ENCODE measurements at regions not wholly inside any gene's neighbourhood (a gene's known extent, or its start where the extent isn't known, plus 50 kb on each side); places are given as distances from the start of the nearest gene placed in this dataset.
A peak's percentile ranks its signal among the peaks of the same experiment; 100 is the strongest.

DNA sequence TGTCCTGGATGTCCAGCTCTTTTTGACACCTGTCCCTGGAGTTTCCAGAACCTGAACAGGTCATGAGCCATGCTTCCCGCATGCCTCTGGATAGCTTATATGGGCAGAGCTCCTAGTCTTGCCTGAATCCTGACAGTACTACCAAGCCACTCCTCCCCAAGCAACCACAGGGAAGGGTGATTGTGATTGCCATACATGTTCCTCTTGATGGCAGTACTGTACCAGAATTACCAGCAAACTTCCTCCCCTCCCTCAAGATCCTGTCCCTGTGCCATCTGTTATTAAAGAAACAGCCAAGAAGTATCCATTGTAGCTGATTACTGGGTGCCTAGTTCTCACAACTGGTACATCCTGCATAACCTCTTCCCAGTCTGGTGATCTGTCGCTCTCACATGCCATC, 264.3 kb upstream of the AGTR2 start:
- no peak overlapping the region for H3K23ac ChIP-seq (ENCODE audit: insufficient read length, low read depth, low read length)
- H3K56ac ChIP-seq (ENCODE audit: insufficient read length, low read depth, low read length) = no peak overlapping the region
- no peak overlapping the region for H3T11ph ChIP-seq (ENCODE audit: low read length)

More for the DNA sequence above, 264.3 kb upstream of the AGTR2 start:
- Histone ChIP-seq H3K9me3 (ENCODE audit: control insufficient read depth, low read depth, low read length) (no peaks in the 10 kb centered on the region), H4K8ac (replicated peaks; ENCODE audit: insufficient read length, low read depth, low read length) (no peak overlapping the region), H2BK20ac (ENCODE audit: low read depth, low read length, poor library complexity, severe bottlenecking) (no peak overlapping the region), H2AK5ac (ENCODE audit: insufficient read length, low read length) (no peak overlapping the region), H3K4ac (ENCODE audit: low read depth, low read length) (no peak overlapping the region), H3K4me2 (ENCODE audit: insufficient read depth, insufficient read length, low read length) (no peak overlapping the region), H3K9ac (ENCODE audit: extremely low read depth, insufficient read length, low read length) (no peak overlapping the region), H3K27me3 (ENCODE audit: insufficient read depth, low read length) (no peaks in the 10 kb centered on the region), H2BK5ac (ENCODE audit: insufficient read length, low read length) (no peak overlapping the region), H3K23me2 (ENCODE audit: insufficient read length, low read depth, low read length, poor library complexity, severe bottlenecking) (no peaks in the 10 kb centered on the region), H2AFZ (ENCODE audit: low read length) (no peak overlapping the region), H2BK120ac (ENCODE audit: low read depth, low read length, poor library complexity, severe bottlenecking) (no peak overlapping the region), H2BK12ac (ENCODE audit: insufficient read length, low read depth, low read length) (no peak overlapping the region), H4K91ac (ENCODE audit: insufficient read length, low read depth, low read length) (no peak overlapping the region), H3K14ac (ENCODE audit: insufficient read depth, low read length) (no peak overlapping the region), H4K20me1 (ENCODE audit: control insufficient read depth, insufficient read depth, insufficient read length) (no peaks in the 10 kb centered on the region), H3K79me1 (ENCODE audit: insufficient read depth, low read depth, low read length, poor library complexity, severe bottlenecking) (no peaks in the 10 kb centered on the region), H3K79me2 (ENCODE audit: insufficient read depth, low read length) (no peaks in the 10 kb centered on the region; the same call in 1 of the 2 replicates), H4K5ac (ENCODE audit: insufficient read length, low read depth, low read length) (no peak overlapping the region), H3K4me1 (ENCODE audit: insufficient read depth, low read length) (no peaks in the 10 kb centered on the region), H3K18ac (ENCODE audit: insufficient read length, low read depth, low read length) (no peak overlapping the region), H3K27ac (ENCODE audit: insufficient read length, low read depth, low read length) (no peak overlapping the region), H2BK15ac (ENCODE audit: low read depth, low read length) (no peak overlapping the region)
- peaks cover 7 to 12% of the 10 kb centered on the region in 2 experiments for H3K9me3 Mint-ChIP-seq
- peaks cover 35% of the 10 kb centered on the region for H3K27me3 Mint-ChIP-seq (ENCODE audit: low read depth)
- peak; percentile 28 for DNase-seq
- peaks cover 44 to 75% (median 52%) of the 10 kb centered on the region in 3 experiments for H3K36me3 Mint-ChIP-seq (ENCODE audit: insufficient read depth in 1 of 3, low read depth in 3 of 3)
- no peak overlapping the region for H3K4me3 Mint-ChIP-seq
- WGBS (ENCODE audit: extremely low coverage, insufficient read length, low lambda C conversion rate) = no CpG with 5 or more reads among the region's 2 CpGs
- H3K27ac Mint-ChIP-seq = peak overlapping the region in 1 of 3 experiments; percentile 56; a peak in 1 of 7 replicates
- TF ChIP-seq, protein P1, sequence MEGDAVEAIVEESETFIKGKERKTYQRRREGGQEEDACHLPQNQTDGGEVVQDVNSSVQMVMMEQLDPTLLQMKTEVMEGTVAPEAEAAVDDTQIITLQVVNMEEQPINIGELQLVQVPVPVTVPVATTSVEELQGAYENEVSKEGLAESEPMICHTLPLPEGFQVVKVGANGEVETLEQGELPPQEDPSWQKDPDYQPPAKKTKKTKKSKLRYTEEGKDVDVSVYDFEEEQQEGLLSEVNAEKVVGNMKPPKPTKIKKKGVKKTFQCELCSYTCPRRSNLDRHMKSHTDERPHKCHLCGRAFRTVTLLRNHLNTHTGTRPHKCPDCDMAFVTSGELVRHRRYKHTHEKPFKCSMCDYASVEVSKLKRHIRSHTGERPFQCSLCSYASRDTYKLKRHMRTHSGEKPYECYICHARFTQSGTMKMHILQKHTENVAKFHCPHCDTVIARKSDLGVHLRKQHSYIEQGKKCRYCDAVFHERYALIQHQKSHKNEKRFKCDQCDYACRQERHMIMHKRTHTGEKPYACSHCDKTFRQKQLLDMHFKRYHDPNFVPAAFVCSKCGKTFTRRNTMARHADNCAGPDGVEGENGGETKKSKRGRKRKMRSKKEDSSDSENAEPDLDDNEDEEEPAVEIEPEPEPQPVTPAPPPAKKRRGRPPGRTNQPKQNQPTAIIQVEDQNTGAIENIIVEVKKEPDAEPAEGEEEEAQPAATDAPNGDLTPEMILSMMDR (conservative IDR thresholded peaks at IDR 0.05) = no peak
- peaks cover 14 to 27% of the 10 kb centered on the region in 2 experiments for H3K4me1 Mint-ChIP-seq
